NCI-H1417 treated with DMSO at 0.1 percent for 48 hours (cell line): ENCODE measurements at regions not wholly inside any gene's neighbourhood (a gene's known extent, or its start where the extent isn't known, plus 50 kb on each side); places are given as distances from the start of the nearest gene placed in this dataset.
A peak's percentile ranks its signal among the peaks of the same experiment; 100 is the strongest.

Experiments used
- DNase-seq: peaks from one replicate; lab custom pipeline; 2025; lab: John Stamatoyannopoulos, UW

DNA sequence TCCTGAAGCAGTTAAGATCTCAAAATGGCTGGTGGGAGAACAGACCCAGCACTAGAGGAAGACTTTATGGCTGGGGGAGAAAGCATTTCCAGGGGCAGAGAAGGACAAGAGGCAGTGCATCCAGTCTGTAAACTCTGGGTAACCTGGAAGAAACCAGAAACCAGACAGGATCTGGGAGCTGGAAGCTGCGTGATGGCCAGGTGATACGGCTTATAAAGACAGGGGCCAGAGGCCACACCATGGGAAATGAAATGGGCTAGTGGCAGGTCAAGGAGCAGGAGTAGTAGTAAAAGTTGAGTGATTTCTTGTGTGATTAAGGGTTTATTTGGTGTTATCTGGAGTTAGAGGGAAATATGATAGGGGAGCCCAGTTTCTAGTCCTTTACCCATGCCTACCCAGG, 144.7 kb upstream of the ARRDC4 start:
- DNase-seq = no peak

DNA sequence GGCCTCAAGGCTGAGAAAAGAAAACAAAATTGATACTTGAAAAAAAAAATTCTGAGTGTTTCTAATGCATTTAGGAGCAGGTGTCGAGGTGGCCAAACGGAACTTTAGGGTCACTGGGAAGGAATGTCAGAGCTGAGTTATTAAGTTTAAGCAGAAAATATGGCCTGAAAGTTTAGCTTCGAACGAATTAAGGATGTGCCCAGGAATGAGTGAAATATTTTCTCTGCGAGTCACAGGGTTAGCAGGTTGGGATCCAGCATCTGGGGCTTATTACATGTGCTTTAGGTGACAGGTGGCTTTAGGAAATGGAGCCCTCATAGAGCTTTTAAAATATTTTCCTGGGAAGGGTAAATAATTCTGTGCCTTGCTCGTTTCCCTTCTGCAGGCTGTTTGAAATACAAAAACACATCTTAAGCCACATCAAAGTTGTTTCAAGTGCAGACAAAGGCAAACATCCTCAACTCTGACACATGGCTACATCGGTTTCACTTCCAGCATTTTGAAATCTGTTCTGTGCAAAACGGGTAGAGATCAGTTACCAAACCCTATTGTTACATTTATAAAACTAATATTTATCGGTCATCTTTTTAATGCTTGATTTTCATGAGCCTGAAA, 143.1 kb upstream of the ARRDC4 start:
- no peak for DNase-seq

DNA sequence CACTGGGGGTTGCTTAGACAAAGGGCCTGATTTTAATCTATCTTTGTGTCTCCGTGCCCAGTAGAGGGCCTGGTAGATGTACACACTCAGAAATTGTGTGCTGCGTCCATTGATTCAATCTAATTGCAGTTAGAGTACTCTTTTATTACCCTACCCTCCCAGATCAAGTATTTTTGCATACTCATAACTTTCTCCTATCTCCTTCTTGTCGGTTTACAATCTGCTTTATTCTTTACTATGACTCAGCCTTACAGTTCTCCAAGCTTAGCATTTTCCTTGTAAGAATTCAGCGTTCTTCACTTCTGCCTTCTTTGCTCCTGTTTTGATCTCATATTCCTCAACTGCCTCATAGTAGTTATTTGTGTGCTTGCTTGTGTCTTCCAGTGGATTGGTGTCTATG, 124.5 kb upstream of the ARRDC4 start:
- no peak for DNase-seq

DNA sequence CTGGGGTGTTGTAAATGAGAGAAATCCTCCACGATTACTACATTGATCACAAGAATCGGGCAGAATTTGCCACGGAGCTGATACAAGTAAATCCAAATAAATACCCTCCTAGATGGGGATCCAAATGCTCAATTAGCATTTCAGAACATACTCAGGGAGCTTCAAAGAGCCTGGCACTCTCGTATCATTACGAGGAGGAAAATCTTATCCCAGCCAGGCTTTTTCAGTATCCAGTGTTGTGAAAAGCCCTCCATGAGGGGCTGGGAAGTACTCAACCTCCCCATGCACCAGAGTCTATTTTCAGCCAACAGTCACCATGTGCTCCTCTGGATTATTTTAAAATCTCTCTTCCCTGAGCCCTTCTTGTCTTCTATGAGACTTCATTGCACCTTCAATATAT, 122.6 kb upstream of the ARRDC4 start:
- no peak for DNase-seq

DNA sequence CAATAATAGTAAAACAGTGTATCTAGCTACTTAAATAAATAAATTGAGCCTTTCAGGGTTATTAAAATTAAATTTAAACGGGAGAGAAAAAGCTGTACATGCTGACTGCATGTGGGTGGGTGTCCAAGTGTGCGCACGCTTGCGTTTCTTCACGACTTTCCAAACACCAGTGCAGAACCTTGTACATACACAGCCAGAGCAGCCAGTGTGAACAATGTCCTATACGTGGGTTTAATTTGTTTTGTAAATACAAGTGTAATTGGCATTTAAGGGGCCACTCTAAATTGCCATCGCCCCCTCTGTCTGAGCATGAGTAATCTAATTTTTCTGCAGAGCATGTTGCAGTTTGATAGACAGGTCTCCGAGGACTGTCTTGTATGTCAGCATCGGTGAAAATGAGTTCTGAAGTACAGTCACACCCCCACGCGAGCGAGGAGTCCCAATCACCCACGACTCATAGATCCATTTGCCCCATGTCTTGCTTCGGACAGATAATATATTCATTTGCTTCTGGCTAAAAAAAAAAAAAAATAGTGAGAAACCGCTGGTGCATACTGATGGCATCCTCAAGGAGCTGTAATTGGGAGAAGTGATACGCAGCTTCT, 121.8 kb upstream of the ARRDC4 start:
- no peak for DNase-seq

DNA sequence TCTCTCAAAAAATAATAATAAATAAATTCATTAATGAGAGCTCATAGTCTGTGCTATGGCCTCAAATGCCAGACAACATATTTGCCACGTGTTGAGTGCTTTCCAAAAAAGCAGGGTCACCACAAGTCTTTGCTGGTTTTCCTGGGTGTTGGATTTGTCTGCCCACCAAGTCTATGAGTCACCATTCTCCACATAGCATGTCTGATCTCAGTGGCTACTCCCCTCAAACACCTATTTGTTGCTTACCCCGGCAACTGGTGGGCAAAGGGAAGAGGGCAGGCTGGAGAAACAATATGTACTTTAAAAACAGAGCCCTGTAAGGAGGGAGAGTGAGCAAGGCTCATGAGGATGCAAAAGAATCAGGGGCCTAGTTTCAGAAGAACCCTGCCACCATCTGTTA, 120.0 kb upstream of the ARRDC4 start:
- DNase-seq = no peak

DNA sequence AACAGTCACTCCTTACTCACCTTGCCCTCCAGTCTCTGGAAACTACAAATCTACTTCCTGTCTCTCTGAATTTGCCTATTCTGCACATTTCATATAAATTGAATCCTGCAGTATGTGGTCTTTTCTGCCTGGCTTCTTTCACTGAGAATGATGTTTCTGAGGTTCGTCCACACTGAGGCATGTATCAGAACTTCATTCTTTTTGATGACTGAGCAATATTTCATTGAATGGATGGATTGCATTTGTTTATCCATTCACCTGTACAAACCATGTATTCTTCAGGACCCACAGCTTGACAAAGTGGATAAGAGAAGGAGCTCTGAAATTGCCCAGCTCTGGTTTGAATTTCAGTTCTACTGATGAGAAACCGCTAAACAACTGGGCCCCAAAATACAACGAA, 118.9 kb upstream of the ARRDC4 start:
- DNase-seq = no peak

DNA sequence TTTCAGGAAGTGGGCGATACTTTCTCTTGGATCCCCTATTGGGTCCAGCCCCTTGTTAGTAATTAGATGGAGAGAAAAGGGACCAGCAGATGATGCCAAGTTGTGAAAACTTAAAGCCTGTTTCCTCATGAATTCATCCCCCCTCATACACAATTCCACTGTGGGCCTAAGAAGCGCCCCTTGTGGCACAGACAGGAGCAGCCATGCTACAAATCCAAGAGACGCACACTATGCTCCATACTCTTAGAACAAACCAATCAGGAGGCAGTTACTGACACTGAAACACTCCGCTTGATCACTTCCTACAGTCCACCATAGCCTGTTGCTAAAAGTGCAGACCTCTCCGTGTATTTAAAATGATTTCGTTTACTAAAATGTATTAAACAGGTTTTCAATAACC, 111.3 kb upstream of the ARRDC4 start:
- no peak for DNase-seq

DNA sequence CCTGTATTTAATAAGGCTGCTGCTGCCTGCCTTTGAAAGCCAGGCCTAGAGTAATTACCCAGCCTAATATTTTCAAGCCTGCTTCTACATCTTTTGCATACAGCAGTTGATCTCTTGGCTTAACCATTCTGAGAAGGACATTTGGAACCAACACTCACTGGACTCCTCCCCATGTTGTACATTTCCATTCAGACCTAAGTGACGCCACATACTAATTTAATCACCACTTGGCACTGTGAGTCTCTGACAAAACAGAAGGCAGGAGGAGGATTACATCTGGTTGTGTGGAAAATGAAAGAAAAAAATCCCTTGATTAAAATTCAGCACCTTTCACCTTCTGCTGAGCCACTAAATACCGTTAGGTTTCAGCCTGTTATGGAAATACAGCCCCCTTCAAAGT, 102.2 kb upstream of the ARRDC4 start:
- no peak for DNase-seq

DNA sequence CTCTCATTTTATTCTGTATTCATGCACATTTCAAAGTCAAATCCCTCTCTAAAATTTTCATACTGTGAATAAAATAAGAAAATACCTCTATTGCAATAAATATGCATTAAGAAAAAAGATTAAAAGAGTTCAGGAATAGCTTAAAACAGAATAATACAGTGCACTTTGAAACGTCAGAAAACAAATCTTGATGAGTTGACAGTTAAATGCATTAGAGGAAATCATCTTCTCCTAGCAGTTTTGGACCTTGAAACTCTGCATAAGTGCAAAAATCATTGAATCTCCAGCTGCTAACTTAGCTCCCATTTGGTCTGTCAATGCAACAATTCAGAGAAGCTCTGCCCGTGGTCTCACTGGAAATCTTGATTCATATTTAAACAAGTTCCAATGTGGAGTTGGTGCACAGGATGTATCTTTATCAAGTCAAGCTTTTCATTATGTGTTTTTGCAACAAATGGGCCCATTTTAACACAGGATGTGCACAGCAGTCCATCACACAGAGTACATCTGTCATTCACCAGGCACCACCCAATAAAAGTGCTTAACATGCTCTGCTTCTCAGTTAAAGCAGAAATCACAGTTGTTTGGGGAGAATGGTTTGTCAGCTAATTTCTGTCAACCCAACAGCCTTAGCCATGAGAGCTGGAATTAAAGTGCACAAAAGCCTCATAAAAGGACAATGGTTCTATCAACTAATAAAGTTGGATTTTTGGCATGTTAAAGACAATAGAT, 98.8 kb upstream of the ARRDC4 start:
- no peak for DNase-seq

DNA sequence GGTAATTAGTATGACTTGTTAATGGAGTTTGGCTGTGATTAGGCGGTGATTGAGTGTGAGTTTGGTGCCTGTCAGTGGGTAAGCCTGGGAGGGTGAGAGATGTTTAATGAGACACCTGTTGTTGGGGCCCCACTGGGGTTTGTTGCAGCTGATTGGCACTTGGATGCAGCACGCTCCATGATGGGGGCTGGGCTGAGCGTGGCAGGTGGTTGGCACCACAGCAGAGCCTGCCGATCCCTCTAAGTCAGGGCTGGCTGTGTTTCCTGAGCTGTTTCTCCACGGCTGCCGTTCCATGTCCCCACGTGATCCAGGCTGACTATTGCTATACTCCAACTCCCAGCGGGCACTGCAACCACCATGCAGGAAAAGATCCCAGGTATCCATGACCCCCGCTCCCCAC, 93.5 kb upstream of the ARRDC4 start:
- DNase-seq = peak; percentile 79

DNA sequence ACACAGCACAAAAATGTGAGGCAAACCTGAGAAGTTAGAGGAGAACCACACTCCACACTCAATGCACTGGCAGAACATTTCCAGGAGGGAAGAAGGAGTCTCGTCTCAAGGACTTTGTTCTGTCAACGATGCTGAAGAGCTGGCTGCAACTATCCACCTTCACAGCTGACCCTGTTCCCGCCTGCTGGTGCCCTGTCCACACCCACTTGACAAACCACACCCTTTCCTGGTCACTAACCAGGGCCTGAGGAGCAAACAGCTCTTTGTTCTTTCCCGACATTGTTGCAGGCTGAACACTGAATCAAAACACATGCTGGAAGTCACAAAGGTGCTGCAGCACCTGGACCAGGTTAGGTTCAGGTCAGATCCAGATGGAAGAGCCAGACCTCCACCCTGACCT, 92.6 kb upstream of the ARRDC4 start:
- DNase-seq = no peak

DNA sequence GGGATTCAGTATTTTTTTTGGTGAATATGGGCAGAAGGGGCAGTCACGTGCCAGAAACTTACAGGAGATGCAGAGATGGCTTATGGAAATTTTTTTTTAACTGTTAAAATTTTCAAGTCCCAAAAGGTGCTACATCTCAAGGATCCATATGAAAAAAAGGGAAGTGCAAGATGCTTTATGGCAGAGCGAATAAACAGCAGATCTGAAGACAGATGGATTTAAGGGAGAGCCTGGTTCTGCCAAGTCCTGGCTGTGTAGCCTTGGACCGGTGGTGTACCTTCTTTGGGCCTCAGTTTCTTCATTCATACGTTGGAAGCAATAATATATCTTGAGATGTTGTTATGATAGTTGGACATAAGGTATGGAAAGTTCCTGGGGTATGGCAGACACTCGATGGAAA, 91.5 kb upstream of the ARRDC4 start:
- DNase-seq = no peak

DNA sequence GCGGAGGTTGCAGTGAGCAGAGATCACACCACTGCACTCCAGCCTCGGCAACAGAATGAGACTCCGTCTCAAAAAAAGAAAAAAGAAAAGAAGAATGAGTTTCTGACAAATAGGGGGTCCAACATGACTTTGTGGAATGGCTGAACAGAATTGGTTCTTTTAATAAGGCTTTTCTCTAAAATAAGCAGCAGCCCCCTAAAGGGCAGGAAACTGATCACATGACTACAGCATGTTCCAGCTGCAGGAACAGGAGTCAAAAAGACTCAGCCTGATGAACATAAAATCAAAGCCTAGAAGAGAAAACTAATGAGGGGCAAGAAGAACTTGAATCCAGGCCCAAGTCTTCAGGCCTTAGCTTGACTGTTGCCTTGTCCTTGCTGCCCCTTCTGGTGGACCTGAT, 89.7 kb upstream of the ARRDC4 start:
- DNase-seq = no peak

DNA sequence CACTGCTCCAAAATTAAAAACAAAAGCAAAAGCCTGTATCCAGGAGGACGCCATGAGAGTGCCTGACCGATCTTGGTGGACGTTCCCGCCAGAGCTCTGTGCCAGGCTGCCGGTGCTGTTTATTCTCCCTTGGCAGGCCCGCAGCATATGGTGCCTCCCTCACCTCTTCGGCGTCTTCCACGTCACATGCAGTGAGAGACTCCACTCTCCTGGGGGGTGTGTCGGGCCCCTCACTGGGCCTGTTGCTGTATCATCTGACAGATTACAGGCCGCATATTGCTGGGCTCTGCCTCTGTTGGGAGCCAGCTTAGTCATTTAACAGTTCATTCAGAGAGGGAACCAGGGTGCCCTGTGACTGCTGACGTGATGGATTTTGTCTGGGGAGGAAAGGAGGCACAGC, 86.4 kb upstream of the ARRDC4 start:
- no peak for DNase-seq

DNA sequence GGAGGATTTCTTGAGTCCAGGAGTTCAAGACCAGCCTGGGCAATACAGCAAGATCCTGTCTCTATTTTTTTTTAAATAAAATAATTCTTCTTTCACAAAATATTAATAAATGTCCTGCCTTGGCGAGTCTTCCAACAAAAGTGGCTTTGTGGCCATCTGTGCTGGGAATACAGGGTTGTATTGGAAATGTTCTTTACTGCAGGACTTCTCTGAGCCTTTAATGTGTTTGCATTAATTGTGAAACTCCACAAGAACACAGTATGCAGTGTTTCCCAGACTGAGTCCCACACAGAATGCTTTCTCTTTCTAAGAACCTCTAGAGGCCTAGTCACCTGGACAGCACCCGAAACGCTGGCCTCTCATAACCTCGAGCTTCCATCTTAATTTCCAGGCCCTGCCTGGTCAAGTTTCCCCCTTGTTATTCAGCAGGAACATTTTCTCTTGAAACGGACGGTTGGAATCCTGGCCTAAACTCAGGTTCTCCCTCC, 85.4 kb upstream of the ARRDC4 start:
- no peak for DNase-seq

DNA sequence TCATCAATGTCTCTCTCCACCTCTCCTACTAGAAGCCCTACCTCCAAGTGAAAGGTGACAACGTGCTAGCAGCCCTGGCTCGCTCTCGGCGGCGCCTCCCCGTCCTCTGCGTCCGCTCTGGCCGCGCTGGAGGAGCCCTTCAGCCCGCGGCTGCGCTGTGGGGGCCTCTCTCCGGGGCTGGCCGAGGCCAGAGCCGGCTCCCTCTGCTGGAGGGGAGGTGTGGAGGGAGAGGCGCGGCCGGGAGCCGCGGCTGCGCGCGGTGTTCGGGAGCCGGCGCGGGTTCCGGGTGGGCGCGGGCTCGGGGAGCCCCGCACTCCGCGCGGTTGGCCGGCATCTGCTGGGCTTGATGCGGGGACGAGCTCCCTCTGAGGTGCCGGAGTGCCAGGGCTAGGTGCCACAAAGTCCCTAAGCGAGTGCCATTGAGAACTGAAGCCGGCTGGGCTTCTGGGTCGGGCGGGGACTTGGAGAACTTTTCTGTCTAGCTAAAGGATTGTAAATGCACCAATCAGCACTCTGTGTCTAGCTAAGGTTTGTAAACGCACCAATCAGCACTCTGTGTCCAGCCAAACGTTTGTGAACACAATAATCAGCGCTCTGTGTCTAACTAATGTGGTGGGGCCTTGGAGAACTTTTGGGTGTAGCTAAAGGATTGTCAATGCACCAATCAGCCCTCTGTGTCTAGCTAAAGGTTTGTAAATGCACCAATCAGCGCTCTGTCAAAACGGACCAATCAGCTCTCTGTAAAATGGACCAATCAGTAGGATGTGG, 84.8 kb upstream of the ARRDC4 start:
- no peak for DNase-seq

DNA sequence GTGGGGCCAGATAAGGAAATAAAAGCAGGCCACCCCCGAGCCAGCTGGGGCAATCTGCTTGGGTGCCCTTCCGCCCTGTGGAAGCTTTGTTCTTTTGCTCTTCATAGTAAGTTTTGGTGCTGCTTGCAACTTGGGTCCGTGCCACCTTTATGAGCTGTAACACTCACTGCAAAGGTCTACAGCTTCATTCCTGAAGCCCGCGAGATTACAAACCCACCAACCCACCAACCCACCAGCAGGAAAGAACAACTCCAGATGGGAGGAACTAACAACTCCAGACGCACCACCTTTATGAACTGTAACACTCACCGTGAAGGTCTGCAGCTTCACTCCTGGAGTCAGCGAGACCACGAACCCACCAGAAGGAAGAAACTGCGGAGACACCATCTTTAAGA, 84.2 kb upstream of the ARRDC4 start:
- DNase-seq = no peak

DNA sequence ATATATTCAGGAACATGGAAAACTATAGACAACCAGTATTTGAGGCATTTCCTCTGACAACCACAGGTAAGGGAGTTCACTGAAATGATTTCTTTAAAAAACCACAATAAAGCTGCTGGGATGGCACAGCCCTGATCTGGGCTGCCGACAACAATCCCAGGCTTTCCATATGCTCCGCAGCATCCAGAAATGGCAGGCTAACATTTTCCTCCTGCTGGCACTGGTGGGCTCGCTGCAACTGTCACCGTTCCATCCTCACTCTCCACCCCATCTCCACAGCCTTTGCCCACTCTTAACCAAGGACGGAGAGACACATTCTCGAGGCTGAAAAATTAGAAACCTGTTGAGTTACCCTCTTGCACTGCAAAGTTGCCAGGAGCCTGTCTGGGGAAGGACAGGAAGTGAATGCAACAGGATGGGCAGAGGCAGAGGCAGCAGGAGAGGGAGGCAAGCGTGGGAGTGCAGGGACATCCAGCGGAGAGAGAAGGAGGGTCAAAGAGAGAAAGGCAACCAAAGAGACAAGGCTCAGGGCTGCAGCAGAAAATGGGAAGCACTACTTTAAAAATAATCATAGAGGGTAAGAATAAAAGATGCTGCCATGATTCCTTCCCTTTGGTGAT, 79.0 kb upstream of the ARRDC4 start:
- DNase-seq = no peak

DNA sequence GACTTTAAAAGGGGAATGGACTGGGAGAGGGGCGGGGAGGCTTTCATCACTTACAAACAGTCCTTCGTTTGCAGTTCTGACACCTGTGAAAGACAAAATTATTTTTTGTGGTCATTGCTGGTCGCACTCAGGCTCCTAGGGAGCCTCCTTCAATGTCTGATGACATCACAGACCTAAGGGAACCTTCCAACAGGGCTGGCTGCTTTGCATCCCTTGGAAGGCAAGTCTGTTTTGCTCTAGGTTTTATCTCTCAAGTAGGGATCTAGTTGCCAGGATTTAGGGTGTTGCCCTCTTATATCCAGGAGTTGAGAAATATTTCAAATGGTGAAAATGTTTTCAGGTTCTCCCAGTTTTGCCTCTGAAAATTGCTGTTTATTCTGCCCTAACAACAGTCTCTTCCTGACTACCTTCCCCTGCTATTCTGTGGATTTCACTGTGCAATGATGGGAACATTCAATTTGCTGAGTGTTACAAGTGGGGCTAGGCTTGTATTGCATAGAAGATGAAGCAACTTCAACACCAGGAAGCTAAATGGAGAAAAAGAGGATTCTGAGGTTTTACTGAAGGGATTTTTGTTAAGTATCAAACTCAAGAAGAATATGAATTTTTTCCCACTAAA, 75.9 kb upstream of the ARRDC4 start:
- no peak for DNase-seq

DNA sequence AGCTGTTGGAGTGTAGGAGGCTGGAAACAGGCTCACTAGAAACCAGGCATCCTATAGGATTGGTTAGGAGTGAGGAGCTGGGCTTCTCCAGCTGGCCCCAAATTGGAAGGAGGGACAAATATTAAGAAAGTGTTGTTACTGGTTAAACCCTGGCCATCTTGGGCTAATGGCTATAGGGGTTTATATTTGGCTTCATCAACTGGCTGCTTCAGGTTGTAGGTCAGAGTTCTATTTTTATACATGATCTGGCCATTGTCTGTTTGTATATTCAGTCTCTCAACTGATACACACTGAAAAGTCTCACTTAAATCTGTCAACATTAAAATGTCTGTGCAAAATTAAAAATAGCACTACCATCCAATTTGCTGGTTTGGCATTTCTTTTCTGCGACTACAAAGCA, 70.2 kb upstream of the ARRDC4 start:
- no peak for DNase-seq
